Bronchial epithelial cell (primary cell): ENCODE measurements at regions not wholly inside any gene's neighbourhood (a gene's known extent, or its start where the extent isn't known, plus 50 kb on each side); places are given as distances from the start of the nearest gene placed in this dataset.
A peak's percentile ranks its signal among the peaks of the same experiment; 100 is the strongest.
"Not testable (repeated sequence)": the region's sequence is repeated elsewhere in the genome, so short reads cannot be mapped to it uniquely, and the experiment has no call there.

Experiments used
- DNase-seq: peaks from one replicate; pipeline ENCODE4 v3.0.0-alpha.2; 2010; ENCODE audit warnings: low read depth
- FAIRE-seq: peaks from 2 replicates; lab custom pipeline; 2011; peaks lifted over from hg19 to GRCh38; lab: Jason Lieb, UNC
- H3K27me3 ChIP-seq: 2 replicates; pipeline ENCODE4 v1.5.1; 2011; ENCODE audit warnings: low read length; ENCODE audit not compliant: control insufficient read depth, insufficient read depth
- H3K36me3 ChIP-seq: 2 replicates; pipeline ENCODE4 v1.5.1; 2011; ENCODE audit warnings: low read length; ENCODE audit not compliant: control insufficient read depth, insufficient read depth
- H3K4me3 ChIP-seq: 2 replicates; pipeline ENCODE4 v1.5.1; 2011; ENCODE audit warnings: mild to moderate bottlenecking, low read depth, low read length, control low read depth
- TF ChIP-seq, protein P1 (sequence below): IDR thresholded peaks from 2 replicates; pipeline ENCODE4 v1.5.1; 2011; ENCODE audit warnings: mild to moderate bottlenecking, moderate library complexity, low read length, control low read depth, inconsistent platforms; ENCODE audit not compliant: insufficient read depth, severe bottlenecking

DNA sequence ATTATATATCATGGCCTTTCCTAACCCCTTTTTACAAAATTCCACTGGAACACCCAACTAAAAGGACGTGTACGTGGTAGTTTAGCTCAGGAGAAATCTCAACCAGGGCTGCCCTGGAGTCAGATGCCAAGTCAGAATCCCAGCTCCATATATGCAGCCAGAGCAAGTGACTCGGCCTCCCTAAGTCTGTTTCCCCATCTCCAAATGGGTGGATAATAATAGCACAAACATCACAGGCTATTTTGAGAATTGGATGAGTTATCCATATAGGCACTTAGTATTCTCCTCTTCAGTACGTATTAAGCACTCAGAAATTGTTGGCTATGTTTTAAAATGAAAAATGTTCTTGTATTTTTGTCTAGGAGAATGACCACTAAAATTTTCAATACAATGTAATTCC lies 481.5 kb downstream of the CD109 start:
- H3K27me3 ChIP-seq, result peaks cover 2% of the 10 kb centered on the region
- TF ChIP-seq, protein P1, sequence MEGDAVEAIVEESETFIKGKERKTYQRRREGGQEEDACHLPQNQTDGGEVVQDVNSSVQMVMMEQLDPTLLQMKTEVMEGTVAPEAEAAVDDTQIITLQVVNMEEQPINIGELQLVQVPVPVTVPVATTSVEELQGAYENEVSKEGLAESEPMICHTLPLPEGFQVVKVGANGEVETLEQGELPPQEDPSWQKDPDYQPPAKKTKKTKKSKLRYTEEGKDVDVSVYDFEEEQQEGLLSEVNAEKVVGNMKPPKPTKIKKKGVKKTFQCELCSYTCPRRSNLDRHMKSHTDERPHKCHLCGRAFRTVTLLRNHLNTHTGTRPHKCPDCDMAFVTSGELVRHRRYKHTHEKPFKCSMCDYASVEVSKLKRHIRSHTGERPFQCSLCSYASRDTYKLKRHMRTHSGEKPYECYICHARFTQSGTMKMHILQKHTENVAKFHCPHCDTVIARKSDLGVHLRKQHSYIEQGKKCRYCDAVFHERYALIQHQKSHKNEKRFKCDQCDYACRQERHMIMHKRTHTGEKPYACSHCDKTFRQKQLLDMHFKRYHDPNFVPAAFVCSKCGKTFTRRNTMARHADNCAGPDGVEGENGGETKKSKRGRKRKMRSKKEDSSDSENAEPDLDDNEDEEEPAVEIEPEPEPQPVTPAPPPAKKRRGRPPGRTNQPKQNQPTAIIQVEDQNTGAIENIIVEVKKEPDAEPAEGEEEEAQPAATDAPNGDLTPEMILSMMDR, result no peak
- FAIRE-seq (no peak), DNase-seq (no peak)
- H3K4me3 ChIP-seq, result no peak overlapping the region
- no peaks in the 10 kb centered on the region for H3K36me3 ChIP-seq

DNA sequence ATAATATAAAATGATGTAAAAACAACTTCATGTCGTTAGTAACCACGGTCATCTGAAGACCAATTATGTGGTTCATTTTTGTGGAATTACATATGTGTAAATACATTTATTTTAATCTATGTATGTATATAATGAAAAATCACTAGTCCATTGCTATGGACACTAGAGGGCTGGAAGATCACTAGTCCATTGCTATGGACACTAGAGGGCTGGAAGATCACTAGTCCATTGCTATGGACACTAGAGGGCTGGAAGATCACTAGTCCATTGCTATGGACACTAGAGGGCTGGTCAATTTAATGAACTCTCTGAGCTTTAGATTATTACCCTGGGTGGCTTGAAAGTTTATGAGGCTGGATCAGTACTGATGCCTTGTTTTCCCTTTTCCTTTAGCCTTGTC lies 474.5 kb downstream of the CD109 start:
- FAIRE-seq, H3K4me3 ChIP-seq, DNase-seq: not testable (repeated sequence)

DNA sequence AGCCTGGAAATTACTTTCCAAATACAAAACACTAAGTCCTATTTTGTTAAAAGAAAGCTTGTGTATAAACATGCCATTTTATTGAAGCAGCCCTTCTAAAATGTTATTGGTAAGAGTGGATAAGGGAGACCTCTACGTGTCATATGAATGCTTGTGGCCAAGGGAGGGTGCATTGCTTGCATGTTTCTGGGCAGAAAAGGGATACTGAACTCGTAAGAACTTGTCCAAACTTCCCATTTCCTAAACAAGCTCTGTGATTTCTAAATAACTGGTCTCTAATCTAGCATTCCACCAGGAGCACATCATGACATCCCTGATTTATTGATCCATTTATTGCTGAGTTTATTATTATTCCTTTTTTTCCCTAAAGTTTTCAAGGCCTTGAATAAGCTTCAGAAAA lies 474.1 kb downstream of the CD109 start:
- TF ChIP-seq, protein P1, result no peak
- no peak overlapping the region for H3K4me3 ChIP-seq
- H3K27me3 ChIP-seq, result no peaks in the 10 kb centered on the region
- peak; percentile 83 for DNase-seq
- H3K36me3 ChIP-seq, result no peaks in the 10 kb centered on the region
- no peak for FAIRE-seq

More for the DNA sequence above, 474.5 kb downstream of the CD109 start:
- not testable (repeated sequence) for H3K27me3 ChIP-seq, H3K36me3 ChIP-seq

DNA sequence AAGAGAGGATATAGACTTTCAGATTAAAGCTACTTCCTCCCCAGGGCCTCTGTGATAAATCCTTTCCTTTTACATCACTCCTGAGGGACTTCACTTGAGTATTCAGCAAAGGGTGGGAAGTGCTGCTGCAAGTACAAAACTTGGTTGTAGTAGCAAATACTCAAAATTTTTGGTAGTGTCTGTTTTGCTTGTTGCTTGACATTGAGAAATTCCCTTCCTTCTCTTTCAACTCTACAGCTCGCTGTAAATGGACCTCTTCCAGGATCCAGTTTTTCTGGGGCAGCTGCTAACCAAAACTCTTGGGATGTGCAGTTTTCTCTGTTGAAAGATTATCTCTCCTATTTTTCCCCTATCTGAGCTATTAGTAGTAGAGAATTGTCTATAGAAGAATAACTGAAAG lies 472.0 kb downstream of the CD109 start:
- no peaks in the 10 kb centered on the region for H3K27me3 ChIP-seq
- DNase-seq (no peak), FAIRE-seq (no peak)
- H3K4me3 ChIP-seq, result no peak overlapping the region
- TF ChIP-seq, protein P1, result no peak
- H3K36me3 ChIP-seq, result no peaks in the 10 kb centered on the region

DNA sequence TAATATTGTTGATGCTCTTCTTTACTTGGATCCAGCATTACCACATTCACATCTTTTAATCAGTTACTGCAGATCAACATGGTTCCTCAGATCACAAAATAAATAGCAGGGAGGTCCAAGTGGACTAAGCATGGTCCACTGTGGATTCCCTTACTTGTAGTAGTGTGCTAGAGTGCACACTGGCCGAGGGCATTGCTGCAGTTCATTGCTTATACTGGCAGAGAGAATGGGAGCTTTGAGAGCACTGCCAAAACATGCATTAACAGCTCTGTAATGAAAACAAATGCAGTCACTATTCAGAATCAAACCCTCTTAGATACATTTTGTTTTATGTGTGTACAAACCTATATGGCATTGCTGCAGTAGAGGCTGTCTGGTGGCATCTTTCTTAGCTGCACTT lies 471.5 kb downstream of the CD109 start:
- no peaks in the 10 kb centered on the region for H3K27me3 ChIP-seq
- DNase-seq (no peak), FAIRE-seq (no peak)
- TF ChIP-seq, protein P1, result no peak
- H3K36me3 ChIP-seq, result no peaks in the 10 kb centered on the region
- no peak overlapping the region for H3K4me3 ChIP-seq

DNA sequence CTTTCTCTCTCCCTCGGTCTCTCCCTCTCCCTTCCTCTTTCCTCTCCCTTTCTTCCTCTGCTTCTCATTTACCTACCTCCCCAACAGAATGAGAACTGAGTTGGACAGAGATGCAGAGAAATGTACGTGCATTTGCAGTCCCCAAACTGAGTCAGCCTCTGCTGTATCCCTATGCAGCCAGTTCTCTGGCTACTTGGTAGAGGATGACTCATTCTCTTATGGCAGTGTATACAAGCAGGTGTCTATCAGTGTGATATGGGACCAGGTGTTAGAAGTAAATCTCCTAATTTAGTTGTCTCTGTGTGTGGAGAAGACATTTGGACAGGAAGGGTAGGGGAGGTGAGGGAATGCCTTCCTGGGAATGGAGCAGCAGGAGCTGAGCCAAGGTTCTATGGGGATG lies 470.8 kb downstream of the CD109 start:
- H3K27me3 ChIP-seq, result no peaks in the 10 kb centered on the region
- FAIRE-seq (no peak), DNase-seq (peak; percentile 57)
- no peaks in the 10 kb centered on the region for H3K36me3 ChIP-seq
- TF ChIP-seq, protein P1, result no peak
- H3K4me3 ChIP-seq, result no peak overlapping the region
